ENCODE measurements at regions not wholly inside any gene's neighbourhood (a gene's known extent, or its start where the extent isn't known, plus 50 kb on each side); places are given as distances from the start of the nearest gene placed in this dataset.

DNA sequence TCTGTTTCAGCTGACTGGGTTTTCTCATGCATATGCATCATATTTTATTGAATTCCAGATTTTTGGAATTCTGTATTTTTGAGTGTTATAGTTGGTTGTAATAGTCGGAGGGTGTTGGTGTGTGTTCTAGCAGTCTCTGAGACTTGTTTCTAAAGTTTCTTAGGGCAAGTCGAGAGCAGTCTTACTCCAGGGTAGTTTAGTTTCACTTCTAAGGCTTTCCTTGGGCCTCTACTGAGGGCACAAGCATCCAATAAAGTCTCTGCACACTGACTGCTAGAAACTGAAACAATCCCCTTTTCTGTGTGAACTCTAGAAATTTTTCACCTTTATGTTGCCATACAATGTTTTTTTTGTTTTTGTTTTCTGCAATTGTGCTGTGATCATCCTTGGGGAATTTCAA, 663.7 kb upstream of the LRATD1 start:
- TF ChIP-seq EP300 (IDR thresholded peaks at IDR 0.05) (no peak), POLR2A (IDR thresholded peaks at IDR 0.05; ENCODE audit: low read depth) (no peak)
- TF ChIP-seq, protein P1, sequence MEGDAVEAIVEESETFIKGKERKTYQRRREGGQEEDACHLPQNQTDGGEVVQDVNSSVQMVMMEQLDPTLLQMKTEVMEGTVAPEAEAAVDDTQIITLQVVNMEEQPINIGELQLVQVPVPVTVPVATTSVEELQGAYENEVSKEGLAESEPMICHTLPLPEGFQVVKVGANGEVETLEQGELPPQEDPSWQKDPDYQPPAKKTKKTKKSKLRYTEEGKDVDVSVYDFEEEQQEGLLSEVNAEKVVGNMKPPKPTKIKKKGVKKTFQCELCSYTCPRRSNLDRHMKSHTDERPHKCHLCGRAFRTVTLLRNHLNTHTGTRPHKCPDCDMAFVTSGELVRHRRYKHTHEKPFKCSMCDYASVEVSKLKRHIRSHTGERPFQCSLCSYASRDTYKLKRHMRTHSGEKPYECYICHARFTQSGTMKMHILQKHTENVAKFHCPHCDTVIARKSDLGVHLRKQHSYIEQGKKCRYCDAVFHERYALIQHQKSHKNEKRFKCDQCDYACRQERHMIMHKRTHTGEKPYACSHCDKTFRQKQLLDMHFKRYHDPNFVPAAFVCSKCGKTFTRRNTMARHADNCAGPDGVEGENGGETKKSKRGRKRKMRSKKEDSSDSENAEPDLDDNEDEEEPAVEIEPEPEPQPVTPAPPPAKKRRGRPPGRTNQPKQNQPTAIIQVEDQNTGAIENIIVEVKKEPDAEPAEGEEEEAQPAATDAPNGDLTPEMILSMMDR (IDR thresholded peaks at IDR 0.05): no peak
